ENCODE measurements at regions not wholly inside any gene's neighbourhood (a gene's known extent, or its start where the extent isn't known, plus 50 kb on each side); places are given as distances from the start of the nearest gene placed in this dataset.

- Histone ChIP-seq H2BK120ac (replicated peaks; ENCODE audit: low read depth, low read length) (no peak overlapping the region), H3K27me3 (replicated peaks in 1 of 4; ENCODE audit: control insufficient read depth in 3 of 4, extremely low read depth in 1 of 4, insufficient read depth in 3 of 4, low read length in 3 of 4) (peaks cover 0 to 2% (median 0%) of the 10 kb centered on the region in 4 experiments; a peak in 1 of 7 replicates), H3K79me1 (ENCODE audit: low read depth, low read length) (no peaks in the 10 kb centered on the region), H2BK20ac (ENCODE audit: low read length) (no peak overlapping the region), H2BK12ac (ENCODE audit: low read depth, low read length) (no peak overlapping the region), H2BK5ac (ENCODE audit: low read depth, low read length) (no peak overlapping the region), H3K23ac (ENCODE audit: insufficient read length) (no peak overlapping the region), H2BK15ac (ENCODE audit: low read length) (no peak overlapping the region), H3K4ac (replicated peaks; ENCODE audit: insufficient read length, low read depth, low read length) (no peak overlapping the region), H3K36me3 (ENCODE audit: control insufficient read depth in 2 of 4, insufficient read depth in 4 of 4, low read length in 3 of 4) (no peaks in the 10 kb centered on the region), H3K79me2 (ENCODE audit: control insufficient read depth in 1 of 2, insufficient read depth in 2 of 2, low read length in 2 of 2) (no peaks in the 10 kb centered on the region), H3K4me2 (ENCODE audit: insufficient read depth in 1 of 2, low read depth in 2 of 2, low read length in 2 of 2) (no peak overlapping the region), H4K20me1 (replicated peaks in 1 of 2; ENCODE audit: control insufficient read depth in 1 of 2, insufficient read depth in 2 of 2, low read length in 2 of 2) (no peaks in the 10 kb centered on the region), H3K9ac (replicated peaks in 1 of 4; ENCODE audit: extremely low read depth in 1 of 4, low read depth in 3 of 4, low read length in 3 of 4) (no peak overlapping the region), H4K91ac (replicated peaks; ENCODE audit: insufficient read length, low read length) (no peak overlapping the region), H3K9me3 (ENCODE audit: insufficient read depth in 2 of 2, low read depth in 1 of 2, low read length in 1 of 2) (peaks cover 8 to 10% of the 10 kb centered on the region in 2 experiments; a peak in 3 of 4 replicates), H3K18ac (ENCODE audit: extremely low read depth, low read length) (no peak overlapping the region), H3K14ac (ENCODE audit: insufficient read length) (no peak overlapping the region), H3K4me1 (replicated peaks in 1 of 4; ENCODE audit: control insufficient read depth in 3 of 4, insufficient read depth in 4 of 4, low read length in 3 of 4) (no peaks in the 10 kb centered on the region), H2AFZ (ENCODE audit: low read length) (no peak overlapping the region), H3K4me3 (ENCODE audit: extremely low read depth in 1 of 4, insufficient read depth in 2 of 4, low read depth in 3 of 4, low read length in 4 of 4) (no peak overlapping the region), H4K5ac (ENCODE audit: insufficient read length, low read depth, low read length) (no peak overlapping the region), H3K56ac (replicated peaks; ENCODE audit: insufficient read length, low read depth, low read length) (no peak overlapping the region), H4K8ac (ENCODE audit: extremely low read depth, insufficient read depth, low read length) (no peak overlapping the region), H2AK5ac (ENCODE audit: low read depth, low read length) (no peak overlapping the region), H3K23me2 (ENCODE audit: low read depth, low read length) (no peaks in the 10 kb centered on the region), H3K27ac (ENCODE audit: low read depth, low read length) (no peak overlapping the region)
- DNase-seq (ENCODE audit: low read depth in 1 of 2, low spot score in 2 of 2) (no peak), FAIRE-seq (no peak)
- ChIA-PET CTCF (ENCODE audit: partially characterized antibody) (interaction anchor here (0.9 to 2.1 kb wide), 3 partner anchors 8 to 421 kb away, joined by 3 to 5 read pairs (median 5); no protein-coding TSS in a partner anchor), POLR2A (ENCODE audit: partially characterized antibody) (interaction anchor here (0.9 to 1.0 kb wide), 2 partner anchors 26 to 30 kb away, joined by 3 read pairs; no protein-coding TSS in a partner anchor)
- TF ChIP-seq TAF1 (IDR thresholded peaks at IDR 0.05; ENCODE audit: low read depth, low read length) (no peak), POU5F1 (IDR thresholded peaks at IDR 0.05; ENCODE audit: low read depth, low read length) (no peak), SRF (IDR thresholded peaks at IDR 0.05; ENCODE audit: low read depth, low read length) (no peak)
- WGBS, 2 experiments (ENCODE audit: extremely low coverage in 1 of 2, insufficient coverage in 1 of 2, insufficient read length in 1 of 2, insufficient replicate concordance in 2 of 2, low coverage in 1 of 2, low lambda C conversion rate in 2 of 2, missing lambda C conversion rate in 1 of 2): 90% methylated on average over 4 of the region's 4 CpGs; no CpG with 5 or more reads in 1 of the 2 experiments
Observed at GRCh38 chr1:10928654-10929053, 83.8 kb upstream of the TARDBP start.

Data from H1 (cell line).